BE2C (cell line): ENCODE measurements at regions not wholly inside any gene's neighbourhood (a gene's known extent, or its start where the extent isn't known, plus 50 kb on each side); places are given as distances from the start of the nearest gene placed in this dataset.

Source experiments
- DNase-seq: peaks from one replicate; pipeline ENCODE4 v3.0.0-alpha.2; 2020
- H3K27me3 ChIP-seq: fragments of 250-450 bp; sonication (Bioruptor Pico); 2 replicates; pipeline ENCODE4 v1.5.1; 2020; ENCODE audit warnings: mild to moderate bottlenecking
- H3K36me3 ChIP-seq: fragments of 250-450 bp; sonication (Bioruptor Pico); 2 replicates; pipeline ENCODE4 v1.5.1; 2020; ENCODE audit warnings: mild to moderate bottlenecking
- H3K4me1 ChIP-seq: fragments of 250-450 bp; sonication (Bioruptor Pico); 2 replicates; pipeline ENCODE4 v1.5.1; 2020
- H3K4me3 ChIP-seq: 2 replicates; pipeline ENCODE4 v1.5.1; 2011; ENCODE audit warnings: low read depth, low read length
- H3K9me3 ChIP-seq: fragments of 250-450 bp; sonication (Bioruptor Pico); 2 replicates; pipeline ENCODE4 v1.5.1; 2020
- CTCF ChIP-seq: IDR thresholded peaks from 2 replicates; pipeline ENCODE4 v1.5.1; 2012; ENCODE audit warnings: mild to moderate bottlenecking, low read depth, low read length

GRCh38 chr13:83730674-83731073, 151.6 kb downstream of the SLITRK1 start:
- no peak for TF ChIP-seq CTCF
- no peaks in the 10 kb centered on the region for H3K9me3 ChIP-seq
- DNase-seq, result no peak
- H3K36me3 ChIP-seq, result no peaks in the 10 kb centered on the region
- H3K27me3 ChIP-seq, result no peaks in the 10 kb centered on the region
- H3K4me3 ChIP-seq, result no peak overlapping the region
- H3K4me1 ChIP-seq, result no peaks in the 10 kb centered on the region

- H3K27me3 ChIP-seq, result no peaks in the 10 kb centered on the region; the same call in 1 of the 2 replicates
- no peak for TF ChIP-seq CTCF
- no peak for DNase-seq
- no peaks in the 10 kb centered on the region for H3K4me1 ChIP-seq
- H3K9me3 ChIP-seq, result no peaks in the 10 kb centered on the region
- H3K4me3 ChIP-seq, result no peak overlapping the region
- no peaks in the 10 kb centered on the region for H3K36me3 ChIP-seq
Observed at GRCh38 chr13:83722443-83722842, 159.8 kb downstream of the SLITRK1 start.

GRCh38 chr13:83716121-83716520, 166.2 kb downstream of the SLITRK1 start:
- no peaks in the 10 kb centered on the region for H3K36me3 ChIP-seq
- no peaks in the 10 kb centered on the region for H3K4me1 ChIP-seq
- no peak for DNase-seq
- no peaks in the 10 kb centered on the region for H3K27me3 ChIP-seq
- no peak for TF ChIP-seq CTCF
- H3K9me3 ChIP-seq, result no peaks in the 10 kb centered on the region
- no peak overlapping the region for H3K4me3 ChIP-seq

- H3K27me3 ChIP-seq, result no peaks in the 10 kb centered on the region
- H3K9me3 ChIP-seq, result no peaks in the 10 kb centered on the region
- TF ChIP-seq CTCF, result no peak
- H3K4me3 ChIP-seq, result no peak overlapping the region
- no peaks in the 10 kb centered on the region for H3K36me3 ChIP-seq
- H3K4me1 ChIP-seq, result no peaks in the 10 kb centered on the region
- DNase-seq, result no peak
Observed at GRCh38 chr13:83714236-83714635, 168.0 kb downstream of the SLITRK1 start.

DNA sequence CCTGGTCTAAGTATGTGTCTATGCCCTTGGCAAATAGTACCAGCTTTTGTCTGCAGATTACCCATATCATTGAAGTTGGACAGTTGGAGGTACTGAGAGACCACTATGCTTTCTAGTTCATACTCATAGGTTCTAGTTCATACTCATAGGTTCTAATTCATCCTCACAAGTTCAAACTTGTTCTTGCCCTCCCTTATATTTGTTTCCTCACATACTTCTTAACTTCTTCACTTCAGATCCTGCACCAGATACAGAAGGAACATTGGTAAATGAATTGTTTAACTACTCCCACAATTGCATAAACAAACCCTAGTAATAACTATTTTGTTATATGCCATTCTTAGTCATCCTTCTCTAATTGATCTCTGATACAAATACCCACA, 172.2 kb downstream of the SLITRK1 start:
- Histone ChIP-seq H3K9me3 (no peaks in the 10 kb centered on the region), H3K27me3 (no peaks in the 10 kb centered on the region), H3K36me3 (no peaks in the 10 kb centered on the region), H3K4me3 (no peak overlapping the region), H3K4me1 (no peaks in the 10 kb centered on the region)
- DNase-seq, result no peak
- TF ChIP-seq CTCF, result no peak

GRCh38 chr13:83709426-83710132, 172.7 kb downstream of the SLITRK1 start:
- H3K4me3 ChIP-seq, result no peak overlapping the region
- no peaks in the 10 kb centered on the region for H3K4me1 ChIP-seq
- H3K9me3 ChIP-seq, result no peaks in the 10 kb centered on the region
- TF ChIP-seq CTCF, result no peak
- DNase-seq, result no peak
- H3K36me3 ChIP-seq, result no peaks in the 10 kb centered on the region
- no peaks in the 10 kb centered on the region for H3K27me3 ChIP-seq
